Body of pancreas (tissue), 4 donors: ENCODE measurements at regions not wholly inside any gene's neighbourhood (a gene's known extent, or its start where the extent isn't known, plus 50 kb on each side); places are given as distances from the start of the nearest gene placed in this dataset.
A peak's percentile ranks its signal among the peaks of the same experiment; 100 is the strongest.

Experiments used
- ATAC-seq: fragments of 150-250 bp; one replicate; pipeline ENCODE4 v1.9.1; 2016
- DNase-seq, 4 donors: peaks; one replicate each; pipeline ENCODE4 v3.0.0-alpha.2; 2019
- H3K27ac ChIP-seq, 4 donors: fragments of 200-600 bp; sonication (generic); 1 replicate in 3 of 4; 2 replicates in 1 of 4; pipeline versions ENCODE4 v1.5.1 to v1.6.1; 2016 to 2019; ENCODE audit warnings: mild to moderate bottlenecking in 1 of 4, mixed read lengths in 1 of 4, moderate library complexity in 1 of 4
- H3K27me3 ChIP-seq, 2 donors: fragments of 200-600 bp; sonication (generic); one replicate each; pipeline ENCODE4 v1.6.0; 2016; ENCODE audit warnings: mild to moderate bottlenecking in 1 of 2
- H3K36me3 ChIP-seq, 2 donors: fragments of 200-600 bp; sonication (generic); replicated peaks in 1 of 2; 2 replicates each; pipeline ENCODE4 v1.5.1; 2016; ENCODE audit warnings: low read depth in 2 of 2; ENCODE audit not compliant: insufficient read depth in 1 of 2
- H3K4me1 ChIP-seq: fragments of 200-600 bp; sonication (generic); one replicate; pipeline ENCODE4 v1.6.0; 2016
- H3K4me3 ChIP-seq, 2 donors: fragments of 200-600 bp; sonication (generic); 1 replicate in 1 of 2; 2 replicates in 1 of 2; pipeline ENCODE4 v1.5.1; 2016 to 2019
- H3K9me3 ChIP-seq, 3 donors: fragments of 200-600 bp; sonication (generic); 1 replicate in 2 of 3; 2 replicates in 1 of 3; pipeline ENCODE4 v1.5.1; 2016
- POLR2A ChIP-seq, 3 donors: fragments of 450-650 bp; IDR thresholded peaks; one replicate each; pipeline ENCODE4 v1.6.1; 2016; ENCODE audit warnings: antibody characterized with exemption in 3 of 3, mild to moderate bottlenecking in 2 of 3
- WGBS, 2 donors: methylation state at CpG; one replicate each; pipeline ENCODE4 v1.1.5; 2017; 5-methylcytosine and 5-hydroxymethylcytosine counted together
- intact Hi-C: fragments of 100-400 bp; cut with DNase I; formaldehyde crosslinking; loops from one replicate; pipeline ENCODE4 v1.15.1; 2023
- TF ChIP-seq, protein P1 (sequence below), 7 experiments: fragments of 450-650 bp in 4 of 7; fragments of 200-600 bp in 3 of 7; sonication (generic) in 3 of 7; IDR thresholded peaks; one replicate each; pipeline ENCODE4 v1.5.1; 2016 to 2019; ENCODE audit warnings: antibody characterized with exemption in 7 of 7

DNA sequence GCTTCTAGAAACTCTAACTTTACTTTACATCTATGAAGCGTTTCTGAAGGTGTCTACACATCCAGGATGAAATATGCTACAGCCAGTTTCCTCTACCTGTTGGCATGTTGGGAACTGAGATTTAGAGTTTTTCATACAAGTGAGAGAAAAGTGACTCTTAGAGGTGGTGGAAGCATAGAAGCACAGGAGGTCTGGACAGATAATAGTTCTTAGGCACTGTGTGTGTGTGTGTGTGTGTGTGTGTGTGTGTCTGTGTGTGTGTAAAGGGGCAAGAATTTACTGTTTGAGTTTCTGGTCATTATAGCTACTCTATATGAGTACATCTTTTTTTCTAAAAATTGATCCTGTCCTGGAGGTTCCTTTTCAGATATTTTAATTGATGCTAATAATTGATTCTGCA, 110.7 kb upstream of the MTPN start:
- Histone ChIP-seq H3K27ac (no peak overlapping the region), H3K4me3 (no peak overlapping the region), H3K9me3 (no peaks in the 10 kb centered on the region), H3K27me3 (no peaks in the 10 kb centered on the region), H3K36me3 (no peaks in the 10 kb centered on the region), H3K4me1 (peaks cover 5% of the 10 kb centered on the region)
- no peak for DNase-seq
- WGBS, 2 donors, result 32 to 86% methylated on average over 1 of the region's 1 CpG
- intact Hi-C loops, result no loop called here
- TF ChIP-seq POLR2A (IDR thresholded peaks at IDR 0.05), result no peak
- TF ChIP-seq, protein P1, sequence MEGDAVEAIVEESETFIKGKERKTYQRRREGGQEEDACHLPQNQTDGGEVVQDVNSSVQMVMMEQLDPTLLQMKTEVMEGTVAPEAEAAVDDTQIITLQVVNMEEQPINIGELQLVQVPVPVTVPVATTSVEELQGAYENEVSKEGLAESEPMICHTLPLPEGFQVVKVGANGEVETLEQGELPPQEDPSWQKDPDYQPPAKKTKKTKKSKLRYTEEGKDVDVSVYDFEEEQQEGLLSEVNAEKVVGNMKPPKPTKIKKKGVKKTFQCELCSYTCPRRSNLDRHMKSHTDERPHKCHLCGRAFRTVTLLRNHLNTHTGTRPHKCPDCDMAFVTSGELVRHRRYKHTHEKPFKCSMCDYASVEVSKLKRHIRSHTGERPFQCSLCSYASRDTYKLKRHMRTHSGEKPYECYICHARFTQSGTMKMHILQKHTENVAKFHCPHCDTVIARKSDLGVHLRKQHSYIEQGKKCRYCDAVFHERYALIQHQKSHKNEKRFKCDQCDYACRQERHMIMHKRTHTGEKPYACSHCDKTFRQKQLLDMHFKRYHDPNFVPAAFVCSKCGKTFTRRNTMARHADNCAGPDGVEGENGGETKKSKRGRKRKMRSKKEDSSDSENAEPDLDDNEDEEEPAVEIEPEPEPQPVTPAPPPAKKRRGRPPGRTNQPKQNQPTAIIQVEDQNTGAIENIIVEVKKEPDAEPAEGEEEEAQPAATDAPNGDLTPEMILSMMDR (IDR thresholded peaks at IDR 0.05), result no peak
- ATAC-seq, result no peak

DNA sequence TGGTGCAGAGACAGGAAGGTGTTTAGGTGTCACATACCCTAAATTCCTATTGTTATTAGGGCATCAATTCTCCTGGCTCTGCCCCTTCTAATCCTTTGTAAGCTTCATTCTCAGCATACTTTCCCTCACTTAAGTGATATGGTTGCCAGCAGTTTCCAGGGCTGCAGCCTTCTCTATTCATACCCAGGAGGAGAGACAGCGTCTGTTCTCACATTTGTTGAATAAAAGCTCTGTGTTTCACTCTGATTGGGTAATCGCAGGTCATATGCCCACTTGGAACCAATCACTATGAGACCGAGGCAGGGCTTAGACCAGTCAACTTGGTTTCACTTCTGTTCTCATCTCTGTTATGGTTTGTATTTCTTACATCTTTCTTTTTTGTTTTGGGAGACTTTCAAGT, 109.6 kb upstream of the MTPN start:
- H3K27me3 ChIP-seq, result no peaks in the 10 kb centered on the region
- TF ChIP-seq, protein P1 (IDR thresholded peaks at IDR 0.05), result no peak
- TF ChIP-seq POLR2A (IDR thresholded peaks at IDR 0.05), result peak in 2 of 3 donors; percentile 56 to 68
- H3K9me3 ChIP-seq, result no peaks in the 10 kb centered on the region
- peak; percentile 72 to 86 (median 77) for DNase-seq
- H3K4me3 ChIP-seq, result peak overlapping the region in 1 of 2 donors; percentile 37
- no peaks in the 10 kb centered on the region for H3K36me3 ChIP-seq
- peaks cover 5% of the 10 kb centered on the region for H3K4me1 ChIP-seq
- ATAC-seq, result peak; percentile 100
- peak overlapping the region in 2 of 4 donors; percentile 15 to 26 for H3K27ac ChIP-seq
- 9 to 17% methylated on average over 3 of the region's 3 CpGs for WGBS, 2 donors
- intact Hi-C loops, result no loop called here

DNA sequence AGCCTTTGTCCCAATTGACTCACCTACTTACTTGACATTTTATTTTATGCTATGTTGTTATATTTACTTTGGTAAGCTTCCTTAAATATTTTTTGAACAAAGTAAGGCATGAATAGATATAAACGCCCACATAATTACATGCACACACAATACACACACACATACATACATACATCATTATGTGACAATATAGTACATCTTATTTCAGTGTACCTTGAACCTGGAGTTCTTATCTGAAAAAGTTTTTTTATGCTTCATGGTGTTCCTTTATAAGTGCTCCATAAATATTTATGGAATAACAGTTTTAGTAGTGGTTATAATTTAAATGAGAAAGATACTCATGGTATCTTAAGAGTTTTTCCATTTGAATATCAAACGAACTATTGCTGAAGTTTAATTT, 102.8 kb upstream of the MTPN start:
- WGBS, 2 donors, result 48 to 56% methylated on average over 2 of the region's 2 CpGs
- intact Hi-C loops, result no loop called here
- no peak for ATAC-seq
- no peaks in the 10 kb centered on the region for H3K36me3 ChIP-seq
- DNase-seq, result no peak
- no peaks in the 10 kb centered on the region for H3K4me1 ChIP-seq
- H3K27me3 ChIP-seq, result no peaks in the 10 kb centered on the region
- no peak overlapping the region for H3K4me3 ChIP-seq
- H3K9me3 ChIP-seq, result no peaks in the 10 kb centered on the region
- TF ChIP-seq, protein P1 (IDR thresholded peaks at IDR 0.05), result no peak
- TF ChIP-seq POLR2A (IDR thresholded peaks at IDR 0.05), result no peak
- H3K27ac ChIP-seq, result no peak overlapping the region

DNA sequence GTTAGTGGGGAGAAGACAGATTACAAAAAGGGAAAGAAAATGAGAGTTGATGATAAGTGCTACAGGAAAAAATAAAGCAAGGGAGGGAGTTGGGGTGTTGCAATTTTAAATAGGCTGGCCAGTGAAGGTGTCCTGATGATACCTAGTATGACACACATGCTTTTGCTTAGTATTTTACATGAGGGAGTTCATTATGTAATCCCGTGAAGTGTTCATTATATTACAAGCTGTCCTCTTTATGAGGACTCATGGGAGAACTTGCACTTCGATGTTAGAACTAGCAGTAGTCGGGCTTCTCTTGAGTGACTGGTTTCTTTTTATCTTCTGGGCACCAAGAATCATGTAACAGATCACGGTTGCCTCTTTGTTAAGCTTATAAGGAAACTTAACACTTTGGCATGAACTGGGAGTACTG, 102.3 kb upstream of the MTPN start:
- no peak overlapping the region for H3K27ac ChIP-seq
- 68 to 69% methylated on average over 4 of the region's 4 CpGs for WGBS, 2 donors
- H3K4me1 ChIP-seq, result no peaks in the 10 kb centered on the region
- no peak overlapping the region for H3K4me3 ChIP-seq
- no peaks in the 10 kb centered on the region for H3K9me3 ChIP-seq
- TF ChIP-seq, protein P1 (IDR thresholded peaks at IDR 0.05), result no peak
- no peak for TF ChIP-seq POLR2A (IDR thresholded peaks at IDR 0.05)
- intact Hi-C loops, result no loop called here
- H3K36me3 ChIP-seq, result no peaks in the 10 kb centered on the region
- no peak for ATAC-seq
- no peak for DNase-seq
- H3K27me3 ChIP-seq, result no peaks in the 10 kb centered on the region

DNA sequence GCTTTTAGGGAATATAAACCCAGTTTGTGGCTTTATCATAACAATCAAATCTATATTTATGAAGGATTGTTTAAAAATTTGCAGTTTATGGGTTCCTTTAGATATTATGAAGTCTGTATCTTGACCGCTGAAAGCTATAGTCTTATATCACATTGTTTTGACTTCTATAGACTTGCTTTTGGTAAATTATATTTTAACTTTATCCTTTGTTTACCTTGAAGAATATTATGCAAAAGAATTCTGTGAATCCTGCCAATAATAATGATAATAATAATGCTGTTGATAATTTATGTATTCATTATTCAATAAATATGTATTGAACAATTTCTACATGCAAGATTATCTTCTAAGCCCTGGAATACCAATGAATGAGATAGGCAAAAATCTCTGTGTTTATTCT, 101.9 kb upstream of the MTPN start:
- intact Hi-C loops, result no loop called here
- WGBS, 2 donors, result 92 to 100% methylated on average over 1 of the region's 1 CpG
- Histone ChIP-seq H3K27ac (no peak overlapping the region), H3K4me3 (no peak overlapping the region), H3K36me3 (no peaks in the 10 kb centered on the region), H3K27me3 (no peaks in the 10 kb centered on the region), H3K9me3 (no peaks in the 10 kb centered on the region), H3K4me1 (no peaks in the 10 kb centered on the region)
- TF ChIP-seq POLR2A (IDR thresholded peaks at IDR 0.05), result no peak
- TF ChIP-seq, protein P1 (IDR thresholded peaks at IDR 0.05), result no peak
- no peak for DNase-seq
- ATAC-seq, result no peak
